Mucosa of descending colon (tissue), 3 donors: ENCODE measurements at regions not wholly inside any gene's neighbourhood (a gene's known extent, or its start where the extent isn't known, plus 50 kb on each side); places are given as distances from the start of the nearest gene placed in this dataset.

ENCODE experiments used
- ATAC-seq: fragments of 200-7000 bp; cut with Tn5 transposase; one replicate; pipeline ENCODE4 v1.9.1; 2020; ENCODE audit warnings: mild to moderate bottlenecking, moderate library complexity
- DNase-seq, 3 donors: peaks; one replicate each; pipeline ENCODE4 v3.0.0-alpha.2; 2020
- H3K36me3 ChIP-seq: fragments of 200-600 bp; one replicate; pipeline ENCODE4 v1.8.0; 2021; ENCODE audit warnings: low read depth, mild to moderate bottlenecking
- H3K4me1 ChIP-seq: fragments of 200-600 bp; one replicate; pipeline ENCODE4 v1.8.0; 2021; ENCODE audit warnings: low read depth, mild to moderate bottlenecking
- H3K4me3 ChIP-seq: fragments of 200-600 bp; one replicate; pipeline ENCODE4 v1.8.0; 2021; ENCODE audit warnings: mild to moderate bottlenecking
- H3K9me3 ChIP-seq: fragments of 200-600 bp; one replicate; pipeline ENCODE4 v1.8.0; 2021; ENCODE audit warnings: mild to moderate bottlenecking
- intact Hi-C, 2 donors: fragments of 100-400 bp; cut with DNase I in 1 of 2; cut with micrococcal nuclease in 1 of 2; formaldehyde crosslinking; loops; one replicate each; pipeline versions ENCODE4 v1.11.0 to v1.11.1; 2022; cut with DNase I, micrococcal nuclease
- TF ChIP-seq, protein P1 (sequence below): fragments of 200-600 bp; IDR thresholded peaks from one replicate; pipeline ENCODE4 v1.8.0; 2022; ENCODE audit warnings: antibody characterized with exemption, mild to moderate bottlenecking
- donor health status: DM: no; HTN: no; CAD: no; lungs with moderate emphysema.
- donor health status: DM: no; HTN: no; CAD: no.
- donor health status: DM: no; HTN: yes; CAD: no.

DNA sequence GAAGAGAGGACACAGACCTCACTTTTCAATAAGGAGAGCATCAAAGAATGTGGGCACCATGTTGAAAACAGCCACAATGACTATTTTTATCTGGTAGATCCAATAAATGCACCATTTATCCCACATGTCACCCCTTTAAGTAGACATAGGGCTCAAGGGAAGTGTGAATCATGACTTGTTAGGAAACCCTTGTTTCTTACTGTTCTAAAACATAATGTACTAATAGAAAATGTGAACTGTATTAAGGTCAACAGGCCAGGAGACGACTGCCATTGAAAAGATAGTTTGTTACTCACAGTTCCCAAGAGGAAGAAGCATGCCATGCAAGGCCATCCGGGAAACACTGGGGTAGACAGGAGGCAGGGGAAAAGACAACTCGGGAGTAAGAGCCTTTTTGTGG is 137.7 kb downstream of the EN1 start:
- no peaks in the 10 kb centered on the region for H3K9me3 ChIP-seq
- intact Hi-C loops = no loop called here
- no peak for DNase-seq
- TF ChIP-seq, protein P1, sequence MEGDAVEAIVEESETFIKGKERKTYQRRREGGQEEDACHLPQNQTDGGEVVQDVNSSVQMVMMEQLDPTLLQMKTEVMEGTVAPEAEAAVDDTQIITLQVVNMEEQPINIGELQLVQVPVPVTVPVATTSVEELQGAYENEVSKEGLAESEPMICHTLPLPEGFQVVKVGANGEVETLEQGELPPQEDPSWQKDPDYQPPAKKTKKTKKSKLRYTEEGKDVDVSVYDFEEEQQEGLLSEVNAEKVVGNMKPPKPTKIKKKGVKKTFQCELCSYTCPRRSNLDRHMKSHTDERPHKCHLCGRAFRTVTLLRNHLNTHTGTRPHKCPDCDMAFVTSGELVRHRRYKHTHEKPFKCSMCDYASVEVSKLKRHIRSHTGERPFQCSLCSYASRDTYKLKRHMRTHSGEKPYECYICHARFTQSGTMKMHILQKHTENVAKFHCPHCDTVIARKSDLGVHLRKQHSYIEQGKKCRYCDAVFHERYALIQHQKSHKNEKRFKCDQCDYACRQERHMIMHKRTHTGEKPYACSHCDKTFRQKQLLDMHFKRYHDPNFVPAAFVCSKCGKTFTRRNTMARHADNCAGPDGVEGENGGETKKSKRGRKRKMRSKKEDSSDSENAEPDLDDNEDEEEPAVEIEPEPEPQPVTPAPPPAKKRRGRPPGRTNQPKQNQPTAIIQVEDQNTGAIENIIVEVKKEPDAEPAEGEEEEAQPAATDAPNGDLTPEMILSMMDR = no peak
- no peak for ATAC-seq
- no peak overlapping the region for H3K4me3 ChIP-seq
- no peaks in the 10 kb centered on the region for H3K4me1 ChIP-seq
- no peaks in the 10 kb centered on the region for H3K36me3 ChIP-seq

DNA sequence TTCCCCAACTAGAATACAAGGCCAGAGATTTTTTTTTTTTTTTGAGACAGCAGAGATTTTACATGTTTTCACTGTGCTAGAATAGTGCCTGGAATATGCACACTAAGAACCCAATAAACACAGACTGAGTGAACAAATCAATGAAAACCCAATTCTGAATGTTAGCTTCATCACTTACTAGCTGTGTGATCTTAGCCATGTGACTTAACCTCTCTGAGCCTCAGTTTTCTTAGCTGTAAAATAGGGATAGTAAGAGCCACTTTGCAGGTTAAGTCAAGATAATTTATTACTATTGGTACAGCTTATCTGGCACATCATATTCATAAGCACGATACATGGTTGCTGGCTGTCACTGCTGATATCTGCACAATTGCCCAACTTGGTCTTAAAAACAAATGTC is 140.6 kb downstream of the EN1 start:
- no peaks in the 10 kb centered on the region for H3K36me3 ChIP-seq

DNA sequence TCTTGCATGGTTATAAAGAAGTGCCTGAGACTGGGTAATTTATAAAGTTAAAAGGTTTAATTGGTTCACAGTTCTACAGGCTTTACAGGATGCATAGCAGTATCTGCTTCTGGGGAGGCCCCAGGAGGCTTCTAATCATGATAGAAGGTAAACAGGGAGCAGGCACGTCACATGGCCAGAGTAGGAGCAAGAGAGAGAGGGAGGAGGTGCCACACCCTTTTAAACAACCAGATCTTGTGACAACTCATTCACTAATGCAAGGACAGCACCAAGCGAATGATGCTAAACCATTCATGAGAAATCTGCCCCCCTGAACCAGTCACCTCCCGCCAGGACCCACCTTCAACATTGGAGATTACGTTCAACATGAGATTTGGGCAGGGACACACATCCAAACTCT is 141.1 kb downstream of the EN1 start:
- no peak for ATAC-seq

More for the DNA sequence above, 140.6 kb downstream of the EN1 start:
- no peaks in the 10 kb centered on the region for H3K9me3 ChIP-seq
- TF ChIP-seq, protein P1 = no peak
- no peak for DNase-seq
- intact Hi-C loops = no loop called here
- no peak for ATAC-seq
- H3K4me1 ChIP-seq = no peaks in the 10 kb centered on the region
- H3K4me3 ChIP-seq = no peak overlapping the region

DNA sequence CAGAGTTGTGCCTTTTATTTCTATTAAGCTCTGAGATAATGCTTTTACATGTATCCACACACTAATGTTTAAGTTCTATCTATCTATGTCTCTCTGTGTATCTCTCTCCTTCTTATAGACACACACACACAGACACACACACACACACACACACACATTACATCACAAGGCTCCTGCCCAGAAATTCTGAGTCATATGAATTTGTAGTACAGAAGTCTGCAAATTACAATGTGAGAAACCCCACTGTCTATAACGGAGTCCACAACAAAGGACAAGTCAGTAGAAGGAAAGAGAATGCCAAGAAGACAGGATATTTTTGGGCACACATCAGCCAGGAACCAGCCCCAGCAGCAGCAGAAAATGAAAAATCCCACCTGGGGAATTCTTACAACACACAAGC is 142.4 kb downstream of the EN1 start:
- DNase-seq (no peak), ATAC-seq (no peak)
- Histone ChIP-seq H3K4me3 (no peak overlapping the region), H3K36me3 (no peaks in the 10 kb centered on the region), H3K4me1 (no peaks in the 10 kb centered on the region), H3K9me3 (no peaks in the 10 kb centered on the region)
- TF ChIP-seq, protein P1 = no peak
- intact Hi-C loops = no loop called here

More for the DNA sequence above, 141.1 kb downstream of the EN1 start:
- H3K9me3 ChIP-seq = no peaks in the 10 kb centered on the region
- DNase-seq = no peak
- TF ChIP-seq, protein P1 = no peak
- intact Hi-C loops = no loop called here
- H3K4me1 ChIP-seq = no peaks in the 10 kb centered on the region
- no peak overlapping the region for H3K4me3 ChIP-seq
- no peaks in the 10 kb centered on the region for H3K36me3 ChIP-seq

DNA sequence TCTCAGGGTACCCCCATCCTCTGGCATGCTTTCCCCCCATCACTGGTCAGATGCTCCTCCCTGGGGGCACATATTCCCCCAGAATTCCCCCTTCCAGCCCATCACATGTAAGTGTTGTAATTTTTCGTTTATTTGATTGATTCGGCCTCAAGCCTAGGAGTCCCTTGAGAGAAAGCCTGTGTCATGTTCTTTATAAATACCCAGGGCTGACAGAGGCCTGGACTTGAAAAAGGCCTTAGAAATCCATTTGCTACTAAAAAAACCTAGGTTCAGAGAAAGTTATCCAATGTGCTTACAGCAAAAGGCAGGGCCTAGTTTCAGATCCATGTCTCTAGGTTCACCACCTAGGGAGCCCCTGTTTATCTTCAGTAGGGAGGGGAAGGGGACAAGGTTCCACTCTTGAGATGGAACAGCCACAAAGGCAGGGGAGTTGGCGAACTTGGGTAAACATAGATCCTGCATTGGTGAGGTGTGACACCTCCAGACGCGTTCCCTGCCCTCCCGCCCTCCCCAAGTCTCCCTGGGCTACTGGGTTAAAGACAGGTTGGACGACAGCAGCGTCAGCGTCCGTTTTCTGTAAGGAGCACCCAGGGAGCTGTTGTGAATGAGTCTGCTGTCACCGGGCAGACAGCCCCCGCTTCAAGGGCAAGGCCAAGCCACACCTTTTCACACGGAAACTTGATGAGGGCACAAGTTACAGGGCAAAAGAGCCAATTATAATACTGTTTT is 147.8 kb downstream of the EN1 start:
- H3K9me3 ChIP-seq = no peaks in the 10 kb centered on the region
- H3K36me3 ChIP-seq = no peaks in the 10 kb centered on the region
- ATAC-seq (no peak), DNase-seq (no peak)
- TF ChIP-seq, protein P1 = no peak
- no peaks in the 10 kb centered on the region for H3K4me1 ChIP-seq
- no peak overlapping the region for H3K4me3 ChIP-seq
- intact Hi-C loops = no loop called here
